Endothelial cell (in vitro differentiated cells): ENCODE measurements at regions not wholly inside any gene's neighbourhood (a gene's known extent, or its start where the extent isn't known, plus 50 kb on each side); places are given as distances from the start of the nearest gene placed in this dataset.
"Not testable (repeated sequence)": the region's sequence is repeated elsewhere in the genome, so short reads cannot be mapped to it uniquely, and the experiment has no call there.

Experiments
- DNase-seq: peaks from one replicate; pipeline ENCODE4 v3.0.0; 2021; ENCODE audit warnings: low spot score
- H3K27ac Mint-ChIP-seq: one replicate; pipeline ENCODE4 v1.8.0; 2021; ENCODE audit warnings: mixed read lengths, inconsistent platforms; ENCODE audit not compliant: unreplicated experiment
- H3K27me3 Mint-ChIP-seq: one replicate; pipeline ENCODE4 v1.8.0; 2021; ENCODE audit warnings: mild to moderate bottlenecking, moderate library complexity, mixed read lengths, inconsistent platforms; ENCODE audit not compliant: unreplicated experiment
- H3K36me3 Mint-ChIP-seq: one replicate; pipeline ENCODE4 v1.8.0; 2021; ENCODE audit warnings: mild to moderate bottlenecking, low read depth, mixed read lengths, inconsistent platforms; ENCODE audit not compliant: unreplicated experiment
- H3K4me1 Mint-ChIP-seq: one replicate; pipeline ENCODE4 v1.8.0; 2021; ENCODE audit warnings: mild to moderate bottlenecking, mixed read lengths, inconsistent platforms; ENCODE audit not compliant: unreplicated experiment
- H3K4me3 Mint-ChIP-seq: one replicate; pipeline ENCODE4 v1.8.0; 2021; ENCODE audit warnings: mild to moderate bottlenecking, mixed read lengths, inconsistent platforms; ENCODE audit not compliant: unreplicated experiment
- H3K9me3 Mint-ChIP-seq: one replicate; pipeline ENCODE4 v1.8.0; 2021; ENCODE audit warnings: mixed read lengths, inconsistent platforms; ENCODE audit not compliant: unreplicated experiment

DNA sequence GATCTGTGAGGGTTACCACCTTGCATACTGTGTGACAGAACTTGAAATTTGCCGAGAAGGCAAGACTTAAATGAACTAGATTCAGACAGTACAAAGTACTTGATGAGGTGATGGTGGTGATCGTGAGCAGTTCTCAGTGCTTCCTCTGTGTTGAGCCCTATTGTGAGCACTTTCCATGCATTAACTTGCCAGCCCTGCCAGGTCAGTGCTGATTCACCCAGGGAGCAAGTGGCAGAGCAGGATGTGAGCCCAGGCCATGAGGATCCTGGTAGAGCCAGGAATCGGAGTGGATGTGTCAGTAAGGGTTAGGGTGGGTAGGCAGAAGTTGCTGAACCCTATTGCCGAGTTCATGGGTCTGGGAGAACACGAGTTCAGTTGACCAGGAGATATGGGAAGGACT is 4545.7 kb upstream of the TPTE start:
- not testable (repeated sequence) for H3K4me3 Mint-ChIP-seq, H3K4me1 Mint-ChIP-seq, DNase-seq

DNA sequence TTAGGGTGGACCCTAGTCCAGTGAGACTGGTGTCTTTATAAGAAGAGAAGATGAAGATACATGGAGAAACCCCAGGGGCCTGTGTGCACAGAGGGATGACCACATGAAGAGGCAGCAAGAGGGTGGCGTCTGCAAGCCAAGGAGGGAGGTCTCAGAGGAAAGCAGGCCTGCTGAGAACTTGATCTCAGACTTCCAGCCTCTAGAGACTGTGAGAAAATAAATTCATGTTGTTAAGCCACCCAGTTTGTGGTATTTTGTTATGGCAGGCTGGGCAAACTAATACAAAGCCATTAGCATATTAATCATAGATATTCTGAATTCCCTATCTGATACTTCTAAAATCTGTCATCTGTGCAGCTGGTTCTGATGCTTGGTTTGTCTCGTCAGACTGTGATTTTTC is 4523.8 kb upstream of the TPTE start:
- not testable (repeated sequence) for H3K36me3 Mint-ChIP-seq, H3K27ac Mint-ChIP-seq, H3K27me3 Mint-ChIP-seq, DNase-seq, H3K4me3 Mint-ChIP-seq, H3K9me3 Mint-ChIP-seq, H3K4me1 Mint-ChIP-seq

More for the DNA sequence above, 4545.7 kb upstream of the TPTE start:
- not testable (repeated sequence) for H3K27me3 Mint-ChIP-seq, H3K27ac Mint-ChIP-seq, H3K36me3 Mint-ChIP-seq, H3K9me3 Mint-ChIP-seq

DNA sequence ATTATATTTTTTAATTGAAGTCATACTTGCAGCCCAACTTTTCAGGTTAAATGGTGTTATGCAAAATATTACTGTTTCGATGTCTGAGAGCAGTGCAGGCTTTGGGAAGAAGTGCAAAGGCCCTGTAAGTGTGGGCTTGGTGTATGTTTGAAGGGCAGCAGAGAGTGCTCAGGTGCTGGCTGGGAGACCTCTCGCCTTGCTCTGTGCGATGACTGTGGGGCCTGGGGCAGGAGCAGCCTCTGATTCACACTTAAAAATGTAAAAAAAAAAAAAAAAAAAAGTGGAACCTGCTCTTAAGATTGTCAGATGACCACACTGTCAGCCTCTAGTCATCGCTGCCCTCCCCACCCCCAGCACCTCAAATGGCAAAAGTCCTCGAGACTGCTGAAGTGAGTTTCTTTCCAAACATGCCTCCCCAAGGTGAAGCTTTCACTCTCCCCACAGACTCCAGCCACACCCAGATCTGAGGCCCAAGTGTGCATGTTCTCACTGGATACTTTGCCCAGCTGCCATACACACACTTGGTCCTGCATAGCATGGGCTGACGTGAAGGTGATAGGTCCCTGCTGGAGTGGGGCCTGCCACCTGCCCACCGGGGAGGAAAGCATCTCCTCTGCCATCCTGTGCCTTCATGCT is 4505.8 kb upstream of the TPTE start:
- not testable (repeated sequence) for H3K9me3 Mint-ChIP-seq, H3K27ac Mint-ChIP-seq, H3K4me3 Mint-ChIP-seq, H3K4me1 Mint-ChIP-seq, H3K27me3 Mint-ChIP-seq, DNase-seq, H3K36me3 Mint-ChIP-seq

DNA sequence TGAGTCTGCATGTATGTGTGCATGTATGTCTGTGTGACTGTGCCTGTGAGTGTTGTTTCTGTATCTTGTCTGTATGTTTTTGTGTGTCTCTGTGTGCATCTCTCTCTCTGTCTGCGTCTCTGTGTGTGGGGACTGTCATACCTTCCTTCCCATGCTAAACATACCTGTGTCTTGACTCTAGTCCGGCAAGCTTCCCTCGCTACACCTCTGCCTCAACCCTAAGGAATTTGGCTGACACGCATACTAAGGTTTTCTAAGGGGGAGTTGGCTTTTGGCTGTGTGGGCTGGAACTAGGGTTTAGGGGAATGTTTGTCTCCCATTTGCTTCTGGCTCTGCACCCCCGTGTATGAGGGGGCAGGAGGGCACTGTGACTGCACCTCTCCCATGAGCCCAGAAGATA is 4500.9 kb upstream of the TPTE start:
- not testable (repeated sequence) for H3K27me3 Mint-ChIP-seq, H3K27ac Mint-ChIP-seq, H3K4me1 Mint-ChIP-seq, DNase-seq, H3K36me3 Mint-ChIP-seq, H3K4me3 Mint-ChIP-seq, H3K9me3 Mint-ChIP-seq

DNA sequence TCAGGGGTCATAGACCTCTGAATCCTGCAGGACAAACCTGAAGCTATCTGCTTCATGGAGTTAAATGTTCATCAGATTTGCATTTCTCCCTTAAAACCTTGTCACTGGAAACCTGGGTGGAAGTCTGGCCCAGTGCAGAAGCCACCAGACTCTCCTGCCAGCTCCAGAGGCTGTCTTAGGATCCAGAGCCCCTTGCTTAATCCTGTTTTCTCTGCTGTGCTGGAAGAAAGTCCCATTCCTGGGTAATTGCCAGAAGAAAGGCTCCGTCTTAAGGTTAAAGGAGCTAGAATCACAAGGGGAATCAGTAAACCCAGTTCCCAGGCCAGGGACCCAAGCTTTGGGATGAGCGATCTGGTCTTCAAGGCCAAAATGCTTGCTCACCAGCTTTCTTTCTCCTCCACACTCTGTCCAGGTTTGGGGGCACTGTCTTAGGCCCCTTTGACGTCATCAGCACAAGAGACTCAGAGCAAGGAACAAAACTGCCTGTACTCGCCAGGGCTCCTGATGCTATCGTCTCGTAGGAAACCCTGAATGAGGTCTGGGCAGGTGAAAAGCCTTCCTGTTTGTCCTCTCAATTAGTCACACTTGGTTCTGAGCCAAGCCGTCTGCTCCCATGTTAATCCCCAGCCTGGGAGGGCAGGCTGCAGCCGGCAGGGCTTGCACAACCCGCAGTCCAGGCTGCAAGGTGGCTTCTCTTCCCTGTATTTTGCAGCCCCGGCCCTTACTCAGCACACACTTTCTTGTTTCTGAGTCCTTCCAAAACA is 4500.2 kb upstream of the TPTE start:
- not testable (repeated sequence) for H3K36me3 Mint-ChIP-seq, DNase-seq

DNA sequence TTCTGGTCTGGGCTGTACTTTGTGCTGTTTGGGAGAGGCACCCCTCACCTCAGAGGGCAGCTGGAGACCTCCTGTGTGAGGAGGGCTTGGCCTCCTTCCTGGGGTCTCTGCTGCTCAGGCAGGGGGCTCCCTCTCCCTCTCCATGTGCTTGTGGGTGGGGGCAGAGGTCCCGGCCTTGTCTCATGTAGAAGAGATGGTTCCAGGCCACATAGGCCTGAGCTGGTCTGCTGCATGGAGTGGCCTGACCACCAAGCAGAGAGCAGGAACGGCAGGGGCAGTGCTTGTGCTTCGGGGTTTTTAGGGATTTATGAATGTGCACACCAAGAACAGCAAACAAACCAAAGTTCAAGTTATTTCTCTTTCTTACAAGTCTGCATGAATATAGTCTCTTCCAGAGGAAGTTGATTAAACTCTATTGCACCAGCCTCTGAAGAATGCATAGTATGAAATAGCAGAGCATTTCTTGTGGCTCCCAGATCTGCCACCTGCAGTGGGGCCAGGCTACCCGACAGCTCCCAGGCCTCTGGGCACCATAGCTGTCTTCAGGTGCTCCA is 4499.6 kb upstream of the TPTE start:
- DNase-seq, H3K9me3 Mint-ChIP-seq, H3K27me3 Mint-ChIP-seq, H3K4me1 Mint-ChIP-seq, H3K27ac Mint-ChIP-seq, H3K36me3 Mint-ChIP-seq, H3K4me3 Mint-ChIP-seq: not testable (repeated sequence)

More for the DNA sequence above, 4500.2 kb upstream of the TPTE start:
- H3K4me3 Mint-ChIP-seq, H3K27me3 Mint-ChIP-seq, H3K27ac Mint-ChIP-seq, H3K4me1 Mint-ChIP-seq, H3K9me3 Mint-ChIP-seq: not testable (repeated sequence)

DNA sequence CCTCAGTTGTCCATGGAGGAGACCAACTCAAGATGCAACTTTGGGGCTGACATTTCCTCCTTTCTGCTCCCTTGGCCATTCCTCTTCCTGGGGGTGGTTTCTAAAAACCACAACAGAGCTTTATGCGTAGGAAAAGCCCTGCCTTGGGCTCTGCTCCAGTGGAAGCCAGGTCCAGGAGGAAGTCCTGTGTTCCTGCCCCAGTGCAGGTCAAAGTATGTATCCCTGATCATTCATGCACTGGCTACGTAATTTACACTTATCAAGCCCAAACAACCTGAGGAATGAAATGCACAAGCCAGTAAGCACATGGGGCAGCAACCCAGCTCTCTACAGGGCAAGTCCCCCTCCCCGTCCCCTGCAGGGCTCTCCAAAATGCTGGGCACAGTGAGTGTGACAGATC is 4498.1 kb upstream of the TPTE start:
- H3K9me3 Mint-ChIP-seq, H3K4me3 Mint-ChIP-seq, DNase-seq, H3K36me3 Mint-ChIP-seq, H3K27me3 Mint-ChIP-seq, H3K27ac Mint-ChIP-seq, H3K4me1 Mint-ChIP-seq: not testable (repeated sequence)

DNA sequence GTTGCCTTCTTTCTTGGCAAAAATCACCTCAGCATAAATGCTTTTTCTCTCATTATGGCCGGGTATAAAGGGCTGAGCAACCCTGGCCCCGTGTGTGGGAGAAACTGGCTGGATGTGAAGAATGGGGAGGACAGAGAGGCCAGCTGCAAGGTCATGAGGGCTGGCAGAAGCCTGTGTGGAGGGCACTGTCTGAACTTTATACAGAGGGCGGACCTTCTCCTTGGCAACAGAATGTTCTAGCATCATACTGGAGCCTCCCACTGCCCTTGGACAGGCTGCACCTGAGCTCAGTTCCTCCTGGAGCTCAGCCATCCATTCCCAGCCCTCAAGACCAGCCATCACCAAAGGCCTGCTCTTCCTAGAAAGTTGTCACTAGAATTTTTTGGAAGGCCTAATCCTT is 4496.2 kb upstream of the TPTE start:
- not testable (repeated sequence) for H3K4me3 Mint-ChIP-seq, H3K27ac Mint-ChIP-seq, H3K36me3 Mint-ChIP-seq, H3K27me3 Mint-ChIP-seq, DNase-seq, H3K9me3 Mint-ChIP-seq, H3K4me1 Mint-ChIP-seq

DNA sequence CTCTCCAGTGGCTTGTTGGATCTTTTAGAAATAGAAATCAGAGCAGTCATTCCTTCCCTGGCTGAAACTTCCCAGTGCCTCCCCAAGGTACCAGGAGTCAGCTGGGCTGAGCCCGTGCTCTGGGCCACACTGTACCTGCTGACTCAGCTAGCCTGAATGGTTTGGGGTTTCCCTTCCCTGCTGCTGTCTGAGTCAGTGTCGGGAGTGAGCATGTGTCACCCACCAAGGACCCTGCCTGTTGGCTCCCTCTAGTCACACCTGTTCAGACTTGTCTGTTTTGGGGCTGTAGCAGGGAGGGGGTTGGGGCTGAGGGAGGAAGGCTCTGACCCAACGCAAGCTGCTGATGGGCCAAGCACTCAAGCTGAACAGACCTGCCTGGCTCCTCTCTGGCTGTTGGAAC is 4493.9 kb upstream of the TPTE start:
- H3K9me3 Mint-ChIP-seq, H3K36me3 Mint-ChIP-seq, H3K27me3 Mint-ChIP-seq, H3K4me3 Mint-ChIP-seq, H3K4me1 Mint-ChIP-seq, H3K27ac Mint-ChIP-seq, DNase-seq: not testable (repeated sequence)

DNA sequence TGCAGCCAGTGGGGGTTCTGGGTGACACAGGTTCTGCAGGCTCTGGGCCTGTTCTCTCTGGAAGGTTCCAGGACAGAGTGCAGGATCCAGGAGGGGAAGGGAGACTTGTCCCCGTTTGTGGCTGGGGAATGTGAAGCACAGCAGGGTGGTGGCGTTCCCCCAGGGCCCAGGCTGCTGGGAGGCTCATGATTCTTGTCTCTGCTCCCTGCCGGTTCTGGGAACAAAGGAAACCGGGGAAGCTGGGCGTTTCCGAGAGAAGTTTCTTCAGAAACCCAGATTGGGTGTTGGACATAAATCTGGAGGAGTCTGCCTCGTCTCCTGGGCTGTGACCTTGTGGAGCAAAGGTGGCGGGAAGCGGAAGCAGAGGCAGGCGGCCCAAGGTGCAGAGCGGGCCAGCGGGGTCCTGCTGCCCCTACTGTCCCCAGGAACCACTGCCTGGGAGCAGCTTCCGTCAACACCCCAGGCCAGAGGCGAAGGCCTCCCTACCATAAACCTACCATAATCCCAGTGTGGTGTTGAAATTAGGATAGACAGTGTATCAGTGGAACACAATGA is 4487.2 kb upstream of the TPTE start:
- not testable (repeated sequence) for H3K36me3 Mint-ChIP-seq, H3K27ac Mint-ChIP-seq, DNase-seq, H3K4me1 Mint-ChIP-seq, H3K9me3 Mint-ChIP-seq, H3K4me3 Mint-ChIP-seq, H3K27me3 Mint-ChIP-seq

DNA sequence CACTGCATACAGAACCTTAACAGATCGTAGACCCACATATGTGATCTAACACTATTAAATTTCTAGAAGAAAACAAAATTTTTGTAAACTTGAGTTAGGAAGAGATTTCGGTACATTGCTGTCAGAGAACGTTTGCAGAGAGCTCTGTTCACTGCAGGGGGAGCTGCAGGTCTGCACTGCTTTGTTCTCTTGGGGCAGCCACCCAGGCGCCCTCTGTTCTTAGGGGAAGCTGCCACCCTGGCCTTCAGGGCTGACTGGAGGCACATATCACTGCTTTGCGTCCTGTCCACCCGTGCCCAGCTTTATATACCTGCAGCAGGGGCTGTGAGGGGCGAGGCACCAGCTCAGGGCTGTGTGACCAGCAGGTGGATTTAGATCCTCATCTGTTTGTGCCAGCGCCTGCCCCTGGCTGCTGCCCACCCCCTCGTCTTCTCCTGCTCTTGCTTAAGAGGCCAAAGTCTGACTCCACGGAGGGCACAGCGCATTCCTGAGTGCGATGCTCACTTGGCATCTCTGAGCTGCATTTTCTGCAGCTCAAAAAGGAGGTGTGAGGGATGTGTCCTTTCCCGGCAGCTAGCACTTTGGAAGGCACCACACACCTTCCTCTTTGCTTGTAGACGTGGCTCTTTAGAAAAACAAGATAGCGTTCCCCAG is 4486.4 kb upstream of the TPTE start:
- not testable (repeated sequence) for DNase-seq, H3K9me3 Mint-ChIP-seq, H3K4me1 Mint-ChIP-seq, H3K36me3 Mint-ChIP-seq, H3K27me3 Mint-ChIP-seq, H3K27ac Mint-ChIP-seq, H3K4me3 Mint-ChIP-seq
